GM23338 (cell line): ENCODE measurements at regions not wholly inside any gene's neighbourhood (a gene's known extent, or its start where the extent isn't known, plus 50 kb on each side); places are given as distances from the start of the nearest gene placed in this dataset.

Experiments used
- ATAC-seq: fragments of 200-7000 bp; cut with Tn5 transposase; 3 replicates; pipeline ENCODE4 v1.9.1; 2020
- DNase-seq: peaks from one replicate; pipeline ENCODE4 v3.0.0-alpha.2; 2015; ENCODE audit warnings: low spot score
- H2AFZ ChIP-seq: fragments of 200-600 bp; sonication (generic); 2 replicates; pipeline ENCODE4 v1.8.0; 2016; ENCODE audit warnings: antibody characterized with exemption, mild to moderate bottlenecking, moderate library complexity
- H3F3A ChIP-seq: fragments of 200-600 bp; sonication (generic); replicated peaks from 2 replicates; pipeline ENCODE4 v1.8.0; 2017; ENCODE audit warnings: antibody characterized with exemption, mixed run types, low read depth
- H3K27ac ChIP-seq: fragments of 200-600 bp; sonication (generic); 2 replicates; pipeline ENCODE4 v1.6.1; 2016; ENCODE audit warnings: low read depth
- H3K27me3 ChIP-seq: fragments of 200-600 bp; sonication (generic); 2 replicates; pipeline ENCODE4 v1.8.0; 2016; ENCODE audit warnings: mild to moderate bottlenecking, mixed run types, moderate library complexity; ENCODE audit not compliant: insufficient read depth
- H3K36me3 ChIP-seq: fragments of 200-600 bp; sonication (generic); 2 replicates; pipeline ENCODE4 v1.8.0; 2016; ENCODE audit warnings: mild to moderate bottlenecking; ENCODE audit not compliant: insufficient read depth
- H3K4me1 ChIP-seq: fragments of 200-600 bp; sonication (generic); 2 replicates; pipeline ENCODE4 v1.8.0; 2016; ENCODE audit warnings: mild to moderate bottlenecking, moderate library complexity; ENCODE audit not compliant: insufficient read depth
- H3K4me2 ChIP-seq: fragments of 200-600 bp; sonication (generic); 2 replicates; pipeline ENCODE4 v1.7.1; 2017; ENCODE audit warnings: mixed run types
- H3K4me3 ChIP-seq: fragments of 200-600 bp; sonication (generic); 2 replicates; pipeline ENCODE4 v1.6.1; 2016; ENCODE audit warnings: mixed run types
- H3K79me2 ChIP-seq: fragments of 200-600 bp; sonication (generic); replicated peaks from 2 replicates; pipeline ENCODE4 v1.8.0; 2017; ENCODE audit warnings: mild to moderate bottlenecking; ENCODE audit not compliant: insufficient read depth
- H3K9me2 ChIP-seq: fragments of 200-600 bp; sonication (generic); 2 replicates; pipeline ENCODE4 v1.8.0; 2017; ENCODE audit not compliant: insufficient read depth
- H4K20me1 ChIP-seq: fragments of 200-600 bp; sonication (generic); replicated peaks from 2 replicates; pipeline ENCODE4 v1.8.0; 2017; ENCODE audit warnings: mild to moderate bottlenecking; ENCODE audit not compliant: insufficient read depth
- H3K27ac Mint-ChIP-seq: 2 replicates; pipeline ENCODE4 v1.8.0; 2020; ENCODE audit warnings: inconsistent platforms, mild to moderate bottlenecking, moderate library complexity, mixed read lengths
- H3K27me3 Mint-ChIP-seq: 3 replicates; pipeline ENCODE4 v1.8.0; 2022; ENCODE audit warnings: low read depth, mild to moderate bottlenecking, moderate library complexity, mixed read lengths, inconsistent platforms; ENCODE audit not compliant: insufficient read depth, poor library complexity
- H3K36me3 Mint-ChIP-seq: 3 replicates; pipeline ENCODE4 v1.8.0; 2021; ENCODE audit warnings: low read depth, mild to moderate bottlenecking, inconsistent platforms, moderate library complexity, mixed read lengths
- H3K4me1 Mint-ChIP-seq: 3 replicates; pipeline ENCODE4 v1.8.0; 2020; ENCODE audit warnings: mild to moderate bottlenecking, inconsistent platforms, mixed read lengths
- H3K4me3 Mint-ChIP-seq: 3 replicates; pipeline ENCODE4 v1.8.0; 2021; ENCODE audit warnings: moderate library complexity, mild to moderate bottlenecking, inconsistent platforms, mixed read lengths
- H3K9me3 Mint-ChIP-seq: 3 replicates; pipeline ENCODE4 v1.8.0; 2020; ENCODE audit warnings: moderate library complexity, mild to moderate bottlenecking, inconsistent platforms, mixed read lengths
- CREB1 ChIP-seq: fragments of 250-450 bp; sonication (Bioruptor Pico); IDR thresholded peaks from 2 replicates; pipeline ENCODE4 v1.5.0; 2020; ENCODE audit warnings: low read depth, mild to moderate bottlenecking, moderate library complexity
- CTCF ChIP-seq, 2 experiments: fragments of 200-600 bp in 1 of 2; sonication (generic) in 1 of 2; conservative IDR thresholded peaks; 2 replicates each; pipeline versions ENCODE4 v1.5.1 to v1.6.1; 2016 to 2017; ENCODE audit warnings: antibody characterized with exemption in 2 of 2, low read depth in 2 of 2, mild to moderate bottlenecking in 2 of 2, moderate library complexity in 1 of 2
- ETS1 ChIP-seq: IDR thresholded peaks from 2 replicates; pipeline ENCODE4 v1.6.1; 2016; ENCODE audit warnings: antibody characterized with exemption
- EZH2 ChIP-seq: fragments of 200-600 bp; sonication (generic); IDR thresholded peaks from one replicate; pipeline ENCODE4 v1.8.0; 2017; ENCODE audit warnings: antibody characterized with exemption, mild to moderate bottlenecking, low read depth; ENCODE audit not compliant: unreplicated experiment
- EZH2phosphoT487 ChIP-seq: fragments of 200-600 bp; sonication (generic); IDR thresholded peaks from one replicate; pipeline ENCODE4 v1.8.1; 2018; ENCODE audit warnings: antibody characterized with exemption; ENCODE audit not compliant: unreplicated experiment
- JUNB ChIP-seq: IDR thresholded peaks from one replicate; pipeline ENCODE4 v1.6.1; 2016; ENCODE audit warnings: antibody characterized with exemption; ENCODE audit not compliant: unreplicated experiment
- NANOG ChIP-seq: IDR thresholded peaks from 2 replicates; pipeline ENCODE4 v1.6.1; 2016; ENCODE audit warnings: antibody characterized with exemption, borderline replicate concordance
- POLR2AphosphoS5 ChIP-seq: IDR thresholded peaks from 2 replicates; pipeline ENCODE4 v1.6.1; 2016; ENCODE audit warnings: antibody characterized with exemption, low read depth
- REST ChIP-seq: IDR thresholded peaks from one replicate; pipeline ENCODE4 v1.6.1; 2018; ENCODE audit warnings: antibody characterized with exemption; ENCODE audit not compliant: unreplicated experiment
- STAT1 ChIP-seq: IDR thresholded peaks from one replicate; pipeline ENCODE4 v1.6.1; 2016; ENCODE audit warnings: antibody characterized with exemption; ENCODE audit not compliant: unreplicated experiment
- ZNF114 ChIP-seq: fragments of 250-450 bp; sonication (Bioruptor Pico); IDR thresholded peaks from 2 replicates; pipeline ENCODE4 v1.5.0; 2020; ENCODE audit warnings: mild to moderate bottlenecking, moderate library complexity
- ZNF331 ChIP-seq: fragments of 250-450 bp; sonication (Bioruptor Pico); IDR thresholded peaks from 2 replicates; pipeline ENCODE4 v1.5.0; 2020; ENCODE audit warnings: low read depth, mild to moderate bottlenecking, moderate library complexity
- ZNF462 ChIP-seq: fragments of 250-450 bp; sonication (Bioruptor Pico); IDR thresholded peaks from 2 replicates; pipeline ENCODE4 v1.5.0; 2020; ENCODE audit warnings: mild to moderate bottlenecking, moderate library complexity

- Histone ChIP-seq H3K36me3 (no peaks in the 10 kb centered on the region), H3K4me3 (no peak overlapping the region), H3K27me3 (no peaks in the 10 kb centered on the region), H3K9me2 (peaks cover 22% of the 10 kb centered on the region), H4K20me1 (no peaks in the 10 kb centered on the region), H2AFZ (no peak overlapping the region), H3K79me2 (no peaks in the 10 kb centered on the region), H3K4me2 (no peak overlapping the region), H3K27ac (no peak overlapping the region), H3F3A (no peaks in the 10 kb centered on the region), H3K4me1 (no peaks in the 10 kb centered on the region)
- Mint-ChIP-seq H3K27ac (no peak overlapping the region), H3K4me1 (no peaks in the 10 kb centered on the region), H3K9me3 (no peaks in the 10 kb centered on the region), H3K27me3 (peaks cover 2% of the 10 kb centered on the region), H3K4me3 (no peak overlapping the region), H3K36me3 (no peaks in the 10 kb centered on the region)
- no peak for DNase-seq
- TF ChIP-seq ETS1 (no peak), NANOG (no peak), EZH2phosphoT487 (no peak), ZNF331 (CRISPR knock-in tag) (no peak), STAT1 (no peak), REST (no peak), ZNF114 (CRISPR knock-in tag) (no peak), JUNB (no peak), CREB1 (no peak), POLR2AphosphoS5 (no peak), CTCF (conservative IDR thresholded peaks at IDR 0.05; ENCODE audit: low read depth in 2 of 2) (no peak), ZNF462 (CRISPR knock-in tag) (no peak), EZH2 (no peak)
- no peak for ATAC-seq
These were observed 182.0 kb upstream of the C1orf87 start for GRCh38 chr1:60255565-60255964.
